ENCODE measurements at regions not wholly inside any gene's neighbourhood (a gene's known extent, or its start where the extent isn't known, plus 50 kb on each side); places are given as distances from the start of the nearest gene placed in this dataset.
"Not testable (repeated sequence)": the region's sequence is repeated elsewhere in the genome, so short reads cannot be mapped to it uniquely, and the experiment has no call there.

GRCh38 chr14:106410229-106410628 is 883.8 kb downstream of the TMEM121 start:
- not testable (repeated sequence) for DNase-seq; H3K4me1 Mint-ChIP-seq (ENCODE audit: low read depth); H3K27ac Mint-ChIP-seq; H3K4me3 Mint-ChIP-seq; H3K36me3 Mint-ChIP-seq (ENCODE audit: low read depth); H3K27me3 Mint-ChIP-seq (ENCODE audit: insufficient read depth)
- peaks cover 38% of the 10 kb centered on the region for H3K9me3 Mint-ChIP-seq
- 0 out of 2 replicates have a peak, but pooled peaks have one; percentile 16 for TF ChIP-seq CTCF (IDR thresholded peaks at IDR 0.05)

- no peak for TF ChIP-seq CTCF (IDR thresholded peaks at IDR 0.05)
- Mint-ChIP-seq H3K36me3 (ENCODE audit: low read depth) (peaks cover 5% of the 10 kb centered on the region; the same call in 1 of the 2 replicates), H3K4me1 (ENCODE audit: low read depth) (no peaks in the 10 kb centered on the region), H3K27me3 (ENCODE audit: insufficient read depth) (no peaks in the 10 kb centered on the region), H3K27ac (no peak overlapping the region), H3K4me3 (no peak overlapping the region), H3K9me3 (peaks cover 56% of the 10 kb centered on the region)
- DNase-seq = no peak
These were observed 888.1 kb downstream of the TMEM121 start for GRCh38 chr14:106414464-106414863.

GRCh38 chr14:106417224-106418049 is 891.1 kb downstream of the TMEM121 start:
- peaks cover 5% of the 10 kb centered on the region; the same call in 1 of the 2 replicates for H3K36me3 Mint-ChIP-seq (ENCODE audit: low read depth)
- no peaks in the 10 kb centered on the region; the same call in 1 of the 2 replicates for H3K27me3 Mint-ChIP-seq (ENCODE audit: insufficient read depth)
- no peak overlapping the region for H3K4me3 Mint-ChIP-seq
- H3K4me1 Mint-ChIP-seq (ENCODE audit: low read depth) = no peaks in the 10 kb centered on the region
- peaks cover 44% of the 10 kb centered on the region for H3K9me3 Mint-ChIP-seq
- TF ChIP-seq CTCF (IDR thresholded peaks at IDR 0.05) = peak; percentile 77
- no peak for DNase-seq
- H3K27ac Mint-ChIP-seq = no peak overlapping the region

- H3K9me3 Mint-ChIP-seq = peaks cover 44% of the 10 kb centered on the region
These were observed 893.1 kb downstream of the TMEM121 start for GRCh38 chr14:106419376-106419965.

GRCh38 chr14:106421431-106422033 is 895.1 kb downstream of the TMEM121 start:
- not testable (repeated sequence) for DNase-seq; H3K4me3 Mint-ChIP-seq; H3K4me1 Mint-ChIP-seq (ENCODE audit: low read depth); H3K27ac Mint-ChIP-seq; H3K36me3 Mint-ChIP-seq (ENCODE audit: low read depth); H3K27me3 Mint-ChIP-seq (ENCODE audit: insufficient read depth)
- H3K9me3 Mint-ChIP-seq = peaks cover 41% of the 10 kb centered on the region
- TF ChIP-seq CTCF (IDR thresholded peaks at IDR 0.05) = peak; percentile 51

More at GRCh38 chr14:106419376-106419965, 893.1 kb downstream of the TMEM121 start:
- Mint-ChIP-seq H3K27ac (no peak overlapping the region), H3K4me1 (ENCODE audit: low read depth) (no peaks in the 10 kb centered on the region), H3K27me3 (ENCODE audit: insufficient read depth) (no peaks in the 10 kb centered on the region; the same call in 1 of the 2 replicates), H3K36me3 (ENCODE audit: low read depth) (peaks cover 5% of the 10 kb centered on the region; the same call in 1 of the 2 replicates), H3K4me3 (no peak overlapping the region)
- DNase-seq = no peak
- TF ChIP-seq CTCF (IDR thresholded peaks at IDR 0.05) = no peak
